H9 (cell line): ENCODE measurements at regions not wholly inside any gene's neighbourhood (a gene's known extent, or its start where the extent isn't known, plus 50 kb on each side); places are given as distances from the start of the nearest gene placed in this dataset.

Source experiments
- DNase-seq: peaks from one replicate; pipeline ENCODE4 v3.0.0-alpha.2; 2017
- H2AFZ ChIP-seq: one replicate; pipeline ENCODE4 v1.6.1; 2013; ENCODE audit warnings: mild to moderate bottlenecking, low read length, control low read depth, moderate library complexity
- H2AK5ac ChIP-seq: 2 replicates; pipeline ENCODE4 v1.6.1; 2013; ENCODE audit warnings: low read length, control low read depth, mixed read lengths; ENCODE audit not compliant: insufficient read length
- H2BK120ac ChIP-seq: one replicate; pipeline ENCODE4 v1.6.1; 2013; ENCODE audit warnings: low read depth, mild to moderate bottlenecking, low read length, control low read depth, inconsistent platforms; ENCODE audit not compliant: poor library complexity, severe bottlenecking
- H2BK12ac ChIP-seq: 2 replicates; pipeline ENCODE4 v1.6.1; 2013; ENCODE audit warnings: low read length, control low read depth, mixed read lengths, low read depth; ENCODE audit not compliant: insufficient read length
- H2BK15ac ChIP-seq: 2 replicates; pipeline ENCODE4 v1.6.1; 2013; ENCODE audit warnings: low read depth, low read length, control low read depth
- H2BK20ac ChIP-seq: one replicate; pipeline ENCODE4 v1.6.1; 2013; ENCODE audit warnings: low read depth, mild to moderate bottlenecking, low read length, control low read depth, inconsistent platforms; ENCODE audit not compliant: poor library complexity, severe bottlenecking
- H2BK5ac ChIP-seq: 2 replicates; pipeline ENCODE4 v1.6.1; 2013; ENCODE audit warnings: low read length, control low read depth, mixed read lengths; ENCODE audit not compliant: insufficient read length
- H3K14ac ChIP-seq: 2 replicates; pipeline ENCODE4 v1.6.1; 2013; ENCODE audit warnings: low read length, control low read depth; ENCODE audit not compliant: insufficient read depth
- H3K18ac ChIP-seq: 2 replicates; pipeline ENCODE4 v1.6.1; 2013; ENCODE audit warnings: low read depth, mild to moderate bottlenecking, mixed read lengths, low read length, control low read depth; ENCODE audit not compliant: insufficient read length
- H3K23ac ChIP-seq: 2 replicates; pipeline ENCODE4 v1.6.1; 2013; ENCODE audit warnings: low read length, control low read depth, mixed read lengths, low read depth; ENCODE audit not compliant: insufficient read length
- H3K23me2 ChIP-seq: 2 replicates; pipeline ENCODE4 v1.6.1; 2013; ENCODE audit warnings: low read depth, mild to moderate bottlenecking, mixed read lengths, low read length, control low read depth; ENCODE audit not compliant: insufficient read length, poor library complexity, severe bottlenecking
- H3K27ac ChIP-seq: 2 replicates; pipeline ENCODE4 v1.5.1; 2013; ENCODE audit warnings: low read length, control low read depth, mixed read lengths, low read depth; ENCODE audit not compliant: insufficient read length
- H3K27me3 ChIP-seq: 2 replicates; pipeline ENCODE4 v1.6.1; 2013; ENCODE audit warnings: low read length, control low read depth, inconsistent platforms; ENCODE audit not compliant: insufficient read depth
- H3K4ac ChIP-seq: 2 replicates; pipeline ENCODE4 v1.6.1; 2013; ENCODE audit warnings: low read depth, mild to moderate bottlenecking, control low read depth, inconsistent platforms, low read length, moderate library complexity
- H3K4me1 ChIP-seq: 2 replicates; pipeline ENCODE4 v1.6.1; 2013; ENCODE audit warnings: low read length, control low read depth, inconsistent platforms; ENCODE audit not compliant: insufficient read depth
- H3K4me2 ChIP-seq: 2 replicates; pipeline ENCODE4 v1.6.1; 2013; ENCODE audit warnings: low read length, control low read depth, mixed read lengths; ENCODE audit not compliant: insufficient read length, insufficient read depth
- H3K56ac ChIP-seq: 2 replicates; pipeline ENCODE4 v1.6.1; 2013; ENCODE audit warnings: low read depth, mild to moderate bottlenecking, mixed read lengths, low read length, control low read depth; ENCODE audit not compliant: insufficient read length
- H3K79me1 ChIP-seq: 2 replicates; pipeline ENCODE4 v1.6.1; 2013; ENCODE audit warnings: low read depth, mild to moderate bottlenecking, moderate library complexity, low read length, control low read depth, inconsistent platforms; ENCODE audit not compliant: insufficient read depth, poor library complexity, severe bottlenecking
- H3K79me2 ChIP-seq: 2 replicates; pipeline ENCODE4 v1.6.1; 2013; ENCODE audit warnings: low read length, control low read depth, inconsistent platforms; ENCODE audit not compliant: insufficient read depth
- H3K9ac ChIP-seq: 2 replicates; pipeline ENCODE4 v1.6.1; 2013; ENCODE audit warnings: low read length, control low read depth, mixed read lengths; ENCODE audit not compliant: insufficient read length; ENCODE audit errors: extremely low read depth
- H3K9me3 ChIP-seq: one replicate; pipeline ENCODE4 v1.6.1; 2013; ENCODE audit warnings: low read depth, low read length, inconsistent platforms; ENCODE audit not compliant: control insufficient read depth
- H3T11ph ChIP-seq: one replicate; pipeline ENCODE4 v1.6.1; 2013; ENCODE audit warnings: mild to moderate bottlenecking, low read length, control low read depth, inconsistent platforms
- H4K20me1 ChIP-seq: one replicate; pipeline ENCODE4 v1.6.1; 2013; ENCODE audit not compliant: control insufficient read depth, insufficient read length, insufficient read depth
- H4K5ac ChIP-seq: 2 replicates; pipeline ENCODE4 v1.6.1; 2013; ENCODE audit warnings: low read depth, mild to moderate bottlenecking, mixed read lengths, low read length, control low read depth; ENCODE audit not compliant: insufficient read length
- H4K8ac ChIP-seq: replicated peaks from 2 replicates; pipeline ENCODE4 v1.6.1; 2013; ENCODE audit warnings: low read length, control low read depth, mixed read lengths, low read depth; ENCODE audit not compliant: insufficient read length
- H4K91ac ChIP-seq: 2 replicates; pipeline ENCODE4 v1.6.1; 2013; ENCODE audit warnings: low read depth, mild to moderate bottlenecking, moderate library complexity, mixed read lengths, low read length, control low read depth; ENCODE audit not compliant: insufficient read length
- H3K27ac Mint-ChIP-seq, 3 experiments: 2 replicates in 2 of 3; 3 replicates in 1 of 3; pipeline ENCODE4 v1.8.0; 2020 to 2021; ENCODE audit warnings: mixed read lengths in 3 of 3, mild to moderate bottlenecking in 1 of 3, moderate library complexity in 1 of 3
- H3K27me3 Mint-ChIP-seq: 2 replicates; pipeline ENCODE4 v1.8.0; 2021; ENCODE audit warnings: low read depth, mild to moderate bottlenecking, moderate library complexity, mixed read lengths
- H3K36me3 Mint-ChIP-seq, 3 experiments: 2 replicates in 2 of 3; 3 replicates in 1 of 3; pipeline ENCODE4 v1.8.0; 2020 to 2021; ENCODE audit warnings: low read depth in 3 of 3, mixed read lengths in 3 of 3; ENCODE audit not compliant: insufficient read depth in 1 of 3
- H3K4me1 Mint-ChIP-seq, 2 experiments: 2 replicates each; pipeline ENCODE4 v1.8.0; 2020; ENCODE audit warnings: mixed read lengths in 2 of 2
- H3K4me3 Mint-ChIP-seq, 2 experiments: 2 replicates in 1 of 2; 3 replicates in 1 of 2; pipeline ENCODE4 v1.8.0; 2020 to 2021; ENCODE audit warnings: mild to moderate bottlenecking in 2 of 2, mixed read lengths in 2 of 2, moderate library complexity in 1 of 2
- H3K9me3 Mint-ChIP-seq, 2 experiments: 2 replicates in 1 of 2; 3 replicates in 1 of 2; pipeline ENCODE4 v1.8.0; 2020; ENCODE audit warnings: mild to moderate bottlenecking in 2 of 2, mixed read lengths in 2 of 2, moderate library complexity in 1 of 2
- TF ChIP-seq, protein P1 (sequence below): fragments of 200-600 bp; sonication (generic); conservative IDR thresholded peaks from 3 replicates; pipeline ENCODE4 v1.8.0; 2021; ENCODE audit warnings: antibody characterized with exemption, mild to moderate bottlenecking

- no peak overlapping the region for H3K23ac ChIP-seq
- H3K79me2 ChIP-seq: no peaks in the 10 kb centered on the region
- H2BK20ac ChIP-seq: no peak overlapping the region
- H2BK12ac ChIP-seq: no peak overlapping the region
- Mint-ChIP-seq H3K4me3 (no peak overlapping the region), H3K27me3 (no peaks in the 10 kb centered on the region), H3K27ac (no peak overlapping the region), H3K9me3 (peaks cover 0 to 12% of the 10 kb centered on the region in 2 experiments; a peak in 2 of 5 replicates), H3K4me1 (peaks cover 30 to 32% of the 10 kb centered on the region in 2 experiments), H3K36me3 (no peaks in the 10 kb centered on the region)
- H3K4me2 ChIP-seq: no peak overlapping the region
- no peak overlapping the region for H4K8ac ChIP-seq
- no peak for DNase-seq
- H3K4ac ChIP-seq: no peak overlapping the region
- peaks cover 26% of the 10 kb centered on the region for H3K9me3 ChIP-seq
- no peaks in the 10 kb centered on the region for H3K4me1 ChIP-seq
- H2AK5ac ChIP-seq: no peak overlapping the region
- H2BK120ac ChIP-seq: no peak overlapping the region
- no peaks in the 10 kb centered on the region for H3K79me1 ChIP-seq
- no peak overlapping the region for H2BK15ac ChIP-seq
- H3K18ac ChIP-seq: no peak overlapping the region
- H2AFZ ChIP-seq: no peak overlapping the region
- H3K27ac ChIP-seq: no peak overlapping the region
- H3K56ac ChIP-seq: no peak overlapping the region
- H4K20me1 ChIP-seq: no peaks in the 10 kb centered on the region
- H2BK5ac ChIP-seq: no peak overlapping the region
- H4K5ac ChIP-seq: no peak overlapping the region
- TF ChIP-seq, protein P1, sequence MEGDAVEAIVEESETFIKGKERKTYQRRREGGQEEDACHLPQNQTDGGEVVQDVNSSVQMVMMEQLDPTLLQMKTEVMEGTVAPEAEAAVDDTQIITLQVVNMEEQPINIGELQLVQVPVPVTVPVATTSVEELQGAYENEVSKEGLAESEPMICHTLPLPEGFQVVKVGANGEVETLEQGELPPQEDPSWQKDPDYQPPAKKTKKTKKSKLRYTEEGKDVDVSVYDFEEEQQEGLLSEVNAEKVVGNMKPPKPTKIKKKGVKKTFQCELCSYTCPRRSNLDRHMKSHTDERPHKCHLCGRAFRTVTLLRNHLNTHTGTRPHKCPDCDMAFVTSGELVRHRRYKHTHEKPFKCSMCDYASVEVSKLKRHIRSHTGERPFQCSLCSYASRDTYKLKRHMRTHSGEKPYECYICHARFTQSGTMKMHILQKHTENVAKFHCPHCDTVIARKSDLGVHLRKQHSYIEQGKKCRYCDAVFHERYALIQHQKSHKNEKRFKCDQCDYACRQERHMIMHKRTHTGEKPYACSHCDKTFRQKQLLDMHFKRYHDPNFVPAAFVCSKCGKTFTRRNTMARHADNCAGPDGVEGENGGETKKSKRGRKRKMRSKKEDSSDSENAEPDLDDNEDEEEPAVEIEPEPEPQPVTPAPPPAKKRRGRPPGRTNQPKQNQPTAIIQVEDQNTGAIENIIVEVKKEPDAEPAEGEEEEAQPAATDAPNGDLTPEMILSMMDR: no peak
- no peak overlapping the region for H3K14ac ChIP-seq
- no peak overlapping the region for H3K9ac ChIP-seq
- no peak overlapping the region for H3T11ph ChIP-seq
- no peaks in the 10 kb centered on the region for H3K23me2 ChIP-seq
- no peaks in the 10 kb centered on the region for H3K27me3 ChIP-seq
- no peak overlapping the region for H4K91ac ChIP-seq
These were observed 300.4 kb upstream of the RPS6KA3 start for GRCh38 chrX:20567108-20567507.
